ENCODE measurements at regions not wholly inside any gene's neighbourhood (a gene's known extent, or its start where the extent isn't known, plus 50 kb on each side); places are given as distances from the start of the nearest gene placed in this dataset.

DNA sequence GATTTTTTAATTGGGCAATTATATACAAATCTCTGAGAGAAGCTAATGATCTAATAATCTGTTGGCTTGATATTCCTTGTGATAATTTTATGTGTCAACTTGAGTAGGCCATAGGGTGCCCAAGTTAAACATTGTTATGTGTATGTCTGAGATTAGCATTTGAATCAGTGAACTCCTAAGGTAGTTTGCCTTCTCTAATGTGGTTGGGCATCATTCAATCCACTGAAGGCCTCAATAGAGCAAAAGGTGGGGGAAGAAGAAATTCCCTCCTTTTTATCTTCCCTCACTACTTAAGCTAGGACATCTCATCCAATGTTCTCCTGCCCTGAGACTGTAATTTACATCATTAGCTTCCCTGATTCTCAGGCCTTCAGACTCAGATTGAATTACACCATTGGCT, 394.5 kb downstream of the LMO4 start:
- Mint-ChIP-seq H3K27ac (no peak overlapping the region), H3K4me3 (no peak overlapping the region), H3K4me1 (peaks cover 11% of the 10 kb centered on the region), H3K27me3 (ENCODE audit: low read depth, poor library complexity) (no peaks in the 10 kb centered on the region), H3K36me3 (ENCODE audit: low read depth) (peaks cover 8% of the 10 kb centered on the region), H3K9me3 (peaks cover 20% of the 10 kb centered on the region)
- DNase-seq: no peak
- TF ChIP-seq, protein P1, sequence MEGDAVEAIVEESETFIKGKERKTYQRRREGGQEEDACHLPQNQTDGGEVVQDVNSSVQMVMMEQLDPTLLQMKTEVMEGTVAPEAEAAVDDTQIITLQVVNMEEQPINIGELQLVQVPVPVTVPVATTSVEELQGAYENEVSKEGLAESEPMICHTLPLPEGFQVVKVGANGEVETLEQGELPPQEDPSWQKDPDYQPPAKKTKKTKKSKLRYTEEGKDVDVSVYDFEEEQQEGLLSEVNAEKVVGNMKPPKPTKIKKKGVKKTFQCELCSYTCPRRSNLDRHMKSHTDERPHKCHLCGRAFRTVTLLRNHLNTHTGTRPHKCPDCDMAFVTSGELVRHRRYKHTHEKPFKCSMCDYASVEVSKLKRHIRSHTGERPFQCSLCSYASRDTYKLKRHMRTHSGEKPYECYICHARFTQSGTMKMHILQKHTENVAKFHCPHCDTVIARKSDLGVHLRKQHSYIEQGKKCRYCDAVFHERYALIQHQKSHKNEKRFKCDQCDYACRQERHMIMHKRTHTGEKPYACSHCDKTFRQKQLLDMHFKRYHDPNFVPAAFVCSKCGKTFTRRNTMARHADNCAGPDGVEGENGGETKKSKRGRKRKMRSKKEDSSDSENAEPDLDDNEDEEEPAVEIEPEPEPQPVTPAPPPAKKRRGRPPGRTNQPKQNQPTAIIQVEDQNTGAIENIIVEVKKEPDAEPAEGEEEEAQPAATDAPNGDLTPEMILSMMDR (IDR thresholded peaks at IDR 0.05): no peak

DNA sequence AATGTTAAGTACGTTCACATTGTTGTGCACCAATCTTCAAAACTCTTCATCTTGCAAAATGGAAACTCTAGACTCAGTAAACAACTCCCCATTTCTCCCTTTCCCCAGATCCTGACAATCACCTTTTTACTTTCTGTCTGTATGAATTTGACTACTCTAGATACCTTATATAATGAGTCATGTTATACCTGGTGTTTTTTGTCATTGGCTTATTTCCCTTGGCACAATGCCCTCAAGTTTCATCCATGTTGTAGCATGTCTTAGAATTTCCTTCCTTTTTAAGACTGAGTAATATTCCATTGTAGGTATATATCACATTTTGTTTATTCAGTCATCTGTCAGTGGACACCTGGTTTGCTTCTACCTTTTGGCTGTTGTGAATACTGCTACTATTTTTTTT, 399.5 kb downstream of the LMO4 start:
- Mint-ChIP-seq H3K27ac (no peak overlapping the region), H3K36me3 (ENCODE audit: low read depth) (peaks cover 8% of the 10 kb centered on the region), H3K9me3 (peaks cover 20% of the 10 kb centered on the region), H3K4me1 (peaks cover 12% of the 10 kb centered on the region), H3K27me3 (ENCODE audit: low read depth, poor library complexity) (no peaks in the 10 kb centered on the region), H3K4me3 (no peak overlapping the region)
- DNase-seq: no peak
- TF ChIP-seq, protein P1 (IDR thresholded peaks at IDR 0.05): no peak

DNA sequence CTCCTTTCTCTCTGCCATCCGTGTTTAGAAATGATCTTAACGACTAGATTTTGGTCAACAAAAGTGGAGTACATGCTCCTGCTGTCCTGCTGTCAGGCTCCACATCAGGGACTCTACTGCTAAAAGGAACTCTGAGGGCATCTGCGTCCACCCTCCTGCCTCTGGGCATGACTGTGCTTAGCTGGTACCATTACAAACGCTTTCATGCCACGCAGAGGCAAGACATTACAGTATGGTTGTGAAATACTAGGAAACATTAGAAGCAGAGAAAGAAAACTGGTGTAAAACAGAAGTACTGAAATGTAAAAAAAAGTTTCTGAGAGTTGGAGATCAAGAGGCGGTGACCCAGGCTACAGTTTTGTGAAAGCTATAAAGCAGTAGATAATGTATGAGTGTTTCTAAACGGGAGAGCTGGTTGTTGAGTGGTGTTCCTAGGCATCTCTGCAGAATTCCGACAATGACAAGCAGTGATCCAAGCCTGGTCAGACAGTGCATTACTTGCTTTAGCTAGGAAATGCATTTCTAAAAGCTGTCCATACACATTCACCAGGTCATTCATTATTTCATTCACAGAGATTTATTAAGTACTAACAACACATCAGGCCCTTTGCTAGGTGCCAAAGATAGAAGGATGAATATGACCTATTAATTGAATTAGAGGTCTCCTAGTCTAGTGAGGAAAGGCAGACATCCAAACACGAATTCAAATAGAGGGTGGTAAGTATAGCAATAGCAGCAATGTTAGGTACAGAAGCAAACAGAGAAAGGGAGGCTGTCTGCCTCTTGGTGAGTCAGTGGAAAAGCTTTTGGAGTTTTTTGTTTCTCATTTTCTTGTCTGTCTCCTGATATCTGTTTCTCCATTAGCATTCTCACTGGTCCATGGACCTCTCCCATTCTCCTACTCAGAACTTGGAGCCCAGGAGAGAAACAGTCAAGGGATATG, 401.9 kb downstream of the LMO4 start:
- TF ChIP-seq, protein P1 (IDR thresholded peaks at IDR 0.05): no peak
- Mint-ChIP-seq H3K36me3 (ENCODE audit: low read depth) (no peaks in the 10 kb centered on the region), H3K27ac (peak overlapping the region; percentile 12), H3K4me1 (peaks cover 16% of the 10 kb centered on the region), H3K4me3 (no peak overlapping the region), H3K9me3 (peaks cover 9% of the 10 kb centered on the region), H3K27me3 (ENCODE audit: low read depth, poor library complexity) (no peaks in the 10 kb centered on the region)
- no peak for DNase-seq

DNA sequence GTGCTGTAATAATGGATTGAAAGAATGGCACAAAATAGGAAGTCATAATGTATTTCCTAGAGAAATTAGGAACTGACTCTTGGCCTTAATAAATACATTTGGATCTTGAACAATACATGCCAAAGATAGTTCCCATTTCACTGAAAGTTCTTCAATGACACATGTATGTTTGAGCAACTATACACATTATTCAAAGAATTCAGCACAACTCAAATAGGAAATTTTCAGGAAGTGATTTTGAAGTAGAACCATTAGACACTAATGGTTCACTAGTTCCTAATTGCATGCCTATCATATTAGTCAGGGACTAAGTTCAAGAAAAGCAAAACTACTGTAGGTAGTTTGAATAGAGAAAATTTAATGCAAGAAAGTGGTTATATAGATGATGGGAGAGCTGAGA, 404.7 kb downstream of the LMO4 start:
- TF ChIP-seq, protein P1 (IDR thresholded peaks at IDR 0.05): no peak
- Mint-ChIP-seq H3K4me3 (no peak overlapping the region), H3K27me3 (ENCODE audit: low read depth, poor library complexity) (no peaks in the 10 kb centered on the region), H3K36me3 (ENCODE audit: low read depth) (no peaks in the 10 kb centered on the region), H3K9me3 (no peaks in the 10 kb centered on the region), H3K27ac (no peak overlapping the region), H3K4me1 (peaks cover 21% of the 10 kb centered on the region)
- DNase-seq: no peak

DNA sequence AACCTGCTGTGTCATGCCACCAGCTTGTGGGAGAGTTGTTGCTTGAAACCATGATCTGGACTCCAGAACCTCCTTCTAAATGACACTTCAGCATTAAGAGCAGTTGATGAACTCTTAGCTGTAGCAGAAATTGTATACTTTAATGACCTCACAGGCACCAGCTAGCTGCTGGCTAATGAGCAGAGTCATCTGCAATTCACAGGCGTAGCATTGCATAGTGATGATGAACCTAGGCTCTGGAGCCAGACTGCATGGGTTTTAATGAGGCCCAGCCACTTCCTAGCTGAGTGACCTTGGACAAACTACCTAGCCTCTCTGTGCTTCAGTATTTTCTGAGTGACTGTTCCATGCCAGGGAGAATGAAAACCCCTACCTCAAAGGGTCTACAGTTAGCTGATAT, 407.1 kb downstream of the LMO4 start:
- Mint-ChIP-seq H3K4me1 (peaks cover 10% of the 10 kb centered on the region), H3K36me3 (ENCODE audit: low read depth) (peaks cover 4% of the 10 kb centered on the region), H3K27ac (no peak overlapping the region), H3K27me3 (ENCODE audit: low read depth, poor library complexity) (no peaks in the 10 kb centered on the region), H3K9me3 (peaks cover 7% of the 10 kb centered on the region), H3K4me3 (no peak overlapping the region)
- TF ChIP-seq, protein P1 (IDR thresholded peaks at IDR 0.05): no peak
- no peak for DNase-seq

DNA sequence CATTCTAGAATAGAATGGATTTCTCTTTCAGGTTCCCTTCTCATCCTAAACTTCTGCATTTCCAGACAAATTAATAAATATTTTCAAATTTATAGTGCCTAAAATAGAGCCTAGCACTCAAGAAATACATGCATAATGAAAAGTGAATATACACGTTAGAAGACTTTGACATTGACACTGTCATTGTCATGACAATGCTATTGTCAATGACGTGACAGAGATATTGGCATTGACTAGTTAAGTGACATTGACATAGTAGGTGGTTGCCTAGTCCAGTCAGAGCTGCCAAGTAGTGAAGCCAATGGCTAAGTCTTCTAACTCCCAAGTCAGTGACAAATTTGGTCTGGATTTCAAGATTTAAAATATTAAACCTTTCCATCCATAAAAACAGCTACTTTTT, 410.5 kb downstream of the LMO4 start:
- Mint-ChIP-seq H3K4me3 (no peak overlapping the region), H3K9me3 (peaks cover 9% of the 10 kb centered on the region), H3K36me3 (ENCODE audit: low read depth) (peaks cover 5% of the 10 kb centered on the region), H3K27ac (no peak overlapping the region), H3K4me1 (peaks cover 10% of the 10 kb centered on the region), H3K27me3 (ENCODE audit: low read depth, poor library complexity) (peaks cover 3% of the 10 kb centered on the region)
- TF ChIP-seq, protein P1 (IDR thresholded peaks at IDR 0.05): no peak
- DNase-seq: no peak
